ENCODE measurements at regions not wholly inside any gene's neighbourhood (a gene's known extent, or its start where the extent isn't known, plus 50 kb on each side); places are given as distances from the start of the nearest gene placed in this dataset.
"Not testable (repeated sequence)": the region's sequence is repeated elsewhere in the genome, so short reads cannot be mapped to it uniquely, and the experiment has no call there.

GRCh38 chr10:45056806-45057205 lies 56.1 kb downstream of the ZNF22 start:
- DNase-seq, result not testable (repeated sequence)

GRCh38 chr10:45058580-45058979 lies 57.9 kb downstream of the ZNF22 start:
- no peak for DNase-seq

- no peak for DNase-seq
Measured at GRCh38 chr10:45058992-45059561, 58.4 kb downstream of the ZNF22 start.

- no peak for DNase-seq
Measured at GRCh38 chr10:45059632-45060031, 58.9 kb downstream of the ZNF22 start.

GRCh38 chr10:45061982-45062381 lies 61.3 kb downstream of the ZNF22 start:
- no peak for DNase-seq

- DNase-seq, result no peak
Measured at GRCh38 chr10:45063591-45064231, 63.0 kb downstream of the ZNF22 start.

GRCh38 chr10:45064998-45065397 lies 64.3 kb downstream of the ZNF22 start:
- no peak for DNase-seq

GRCh38 chr10:45071043-45071813 lies 70.5 kb downstream of the ZNF22 start:
- no peak for DNase-seq

- DNase-seq, result no peak
Measured at GRCh38 chr10:45075216-45075615, 74.5 kb downstream of the ZNF22 start.

GRCh38 chr10:45075826-45076380 lies 75.2 kb downstream of the ZNF22 start:
- DNase-seq, result no peak

- DNase-seq, result no peak
Measured at GRCh38 chr10:45076891-45077290, 76.2 kb downstream of the ZNF22 start.

- no peak for DNase-seq
Measured at GRCh38 chr10:45080331-45080730, 79.6 kb downstream of the ZNF22 start.

- DNase-seq, result no peak
Measured at GRCh38 chr10:45082176-45082575, 81.5 kb downstream of the ZNF22 start.

- no peak for DNase-seq
Measured at GRCh38 chr10:45091968-45092367, 91.2 kb downstream of the ZNF22 start.

GRCh38 chr10:45093945-45094344 lies 93.2 kb downstream of the ZNF22 start:
- DNase-seq, result no peak

- no peak for DNase-seq
Measured at GRCh38 chr10:45095286-45095685, 94.6 kb downstream of the ZNF22 start.

- no peak for DNase-seq
Measured at GRCh38 chr10:45096001-45096400, 95.3 kb downstream of the ZNF22 start.

GRCh38 chr10:45100429-45100828 lies 99.7 kb downstream of the ZNF22 start:
- DNase-seq, result no peak

- no peak for DNase-seq
Measured at GRCh38 chr10:45104674-45105073, 104.0 kb downstream of the ZNF22 start.

GRCh38 chr10:45105309-45105708 lies 104.6 kb downstream of the ZNF22 start:
- DNase-seq, result not testable (repeated sequence)

GRCh38 chr10:45106236-45106856 lies 105.6 kb downstream of the ZNF22 start:
- no peak for DNase-seq

- DNase-seq, result no peak
Measured at GRCh38 chr10:45111509-45111908, 110.8 kb downstream of the ZNF22 start.

GRCh38 chr10:45117940-45118339 lies 117.2 kb downstream of the ZNF22 start:
- not testable (repeated sequence) for DNase-seq

All from cerebellar nuclear complex (tissue), 1 donor.